ENCODE measurements at regions not wholly inside any gene's neighbourhood (a gene's known extent, or its start where the extent isn't known, plus 50 kb on each side); places are given as distances from the start of the nearest gene placed in this dataset.
A peak's percentile ranks its signal among the peaks of the same experiment; 100 is the strongest.

DNA sequence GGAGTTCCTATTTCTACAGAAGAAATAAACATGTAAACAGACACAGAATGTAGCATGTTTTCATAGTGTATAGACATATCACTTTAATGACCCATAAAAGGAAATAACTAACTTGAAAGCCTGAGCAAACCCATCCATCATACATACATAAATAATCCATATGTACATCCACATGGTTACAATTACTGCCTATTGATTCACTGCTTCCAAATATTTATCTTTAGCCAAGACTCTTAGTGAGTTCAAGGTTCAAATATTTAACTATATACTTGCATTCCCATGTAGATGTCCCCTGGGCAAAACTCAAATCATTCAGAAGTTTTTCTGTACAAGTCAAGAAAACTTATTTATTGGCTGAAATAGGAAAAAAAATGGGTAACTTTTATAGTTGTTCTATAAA, 95.4 kb downstream of the CCER1 start:
- Histone ChIP-seq H3K9me3 (ENCODE audit: control insufficient read depth in 2 of 2, insufficient read depth in 1 of 2, low read depth in 1 of 2, low read length in 1 of 2) (no peaks in the 10 kb centered on the region), H3K36me3 (ENCODE audit: control insufficient read depth in 2 of 2, insufficient read depth in 2 of 2, low read length in 1 of 2) (no peaks in the 10 kb centered on the region)

DNA sequence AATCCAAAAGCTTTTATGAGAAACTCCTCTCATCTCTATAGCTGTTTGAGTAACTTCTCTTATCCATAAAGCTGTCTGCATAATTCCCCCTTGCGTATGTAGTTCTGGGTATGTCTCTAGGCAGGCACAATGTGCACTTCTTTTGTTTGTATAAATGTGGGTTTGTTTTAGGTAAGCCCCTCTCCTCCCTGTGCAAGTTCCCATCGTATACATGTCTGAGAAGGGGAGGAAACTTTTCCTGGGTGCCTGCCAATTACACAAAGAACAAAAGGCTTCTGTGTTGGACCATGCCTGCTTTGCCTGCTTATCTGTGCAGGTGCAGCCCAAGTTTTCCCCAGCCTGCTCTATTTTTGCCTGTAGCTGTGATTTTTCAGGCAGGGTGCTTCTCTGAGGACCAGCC, 96.7 kb downstream of the CCER1 start:
- Histone ChIP-seq H3K27me3 (ENCODE audit: control insufficient read depth in 1 of 2, insufficient read depth in 2 of 2, low read length in 2 of 2) (no peaks in the 10 kb centered on the region), H3K9me3 (ENCODE audit: control insufficient read depth in 2 of 2, insufficient read depth in 1 of 2, low read depth in 1 of 2, low read length in 1 of 2) (no peaks in the 10 kb centered on the region), H3K27ac (ENCODE audit: low read depth in 2 of 2, low read length in 1 of 2) (no peak overlapping the region), H3K36me3 (ENCODE audit: control insufficient read depth in 2 of 2, insufficient read depth in 2 of 2, low read length in 1 of 2) (no peaks in the 10 kb centered on the region), H3K4me3 (ENCODE audit: low read depth in 1 of 2, low read length in 2 of 2) (no peak overlapping the region), H3K4me1 (ENCODE audit: control insufficient read depth in 2 of 2, insufficient read depth in 2 of 2, low read length in 1 of 2) (no peaks in the 10 kb centered on the region)
- 36 to 39% methylated on average over 2 of the region's 2 CpGs for WGBS, 2 donors

More for the DNA sequence above, 95.4 kb downstream of the CCER1 start:
- Histone ChIP-seq H3K4me3 (ENCODE audit: low read depth in 1 of 2, low read length in 2 of 2) (no peak overlapping the region), H3K27ac (ENCODE audit: low read depth in 2 of 2, low read length in 1 of 2) (no peak overlapping the region), H3K27me3 (ENCODE audit: control insufficient read depth in 1 of 2, insufficient read depth in 2 of 2, low read length in 2 of 2) (no peaks in the 10 kb centered on the region), H3K4me1 (ENCODE audit: control insufficient read depth in 2 of 2, insufficient read depth in 2 of 2, low read length in 1 of 2) (no peaks in the 10 kb centered on the region)

GRCh38 chr12:90855534-90855933, 99.4 kb downstream of the CCER1 start:
- Histone ChIP-seq H3K4me3 (ENCODE audit: low read depth in 1 of 2, low read length in 2 of 2) (no peak overlapping the region), H3K9me3 (ENCODE audit: control insufficient read depth in 2 of 2, insufficient read depth in 1 of 2, low read depth in 1 of 2, low read length in 1 of 2) (no peaks in the 10 kb centered on the region), H3K27me3 (ENCODE audit: control insufficient read depth in 1 of 2, insufficient read depth in 2 of 2, low read length in 2 of 2) (no peaks in the 10 kb centered on the region), H3K36me3 (ENCODE audit: control insufficient read depth in 2 of 2, insufficient read depth in 2 of 2, low read length in 1 of 2) (no peaks in the 10 kb centered on the region), H3K4me1 (ENCODE audit: control insufficient read depth in 2 of 2, insufficient read depth in 2 of 2, low read length in 1 of 2) (no peaks in the 10 kb centered on the region), H3K27ac (ENCODE audit: low read depth in 2 of 2, low read length in 1 of 2) (no peak overlapping the region)
- 78 to 86% methylated on average over 1 of the region's 1 CpG for WGBS, 2 donors

GRCh38 chr12:90854136-90854689, 100.8 kb downstream of the CCER1 start:
- no peaks in the 10 kb centered on the region for H3K4me1 ChIP-seq (ENCODE audit: control insufficient read depth in 2 of 2, insufficient read depth in 2 of 2, low read length in 1 of 2)
- H3K27ac ChIP-seq (ENCODE audit: low read depth in 2 of 2, low read length in 1 of 2) = no peak overlapping the region
- H3K27me3 ChIP-seq (ENCODE audit: control insufficient read depth in 1 of 2, insufficient read depth in 2 of 2, low read length in 2 of 2) = no peaks in the 10 kb centered on the region
- no peak overlapping the region for H3K4me3 ChIP-seq (ENCODE audit: low read depth in 1 of 2, low read length in 2 of 2)
- H3K9me3 ChIP-seq (ENCODE audit: control insufficient read depth in 2 of 2, insufficient read depth in 1 of 2, low read depth in 1 of 2, low read length in 1 of 2) = no peaks in the 10 kb centered on the region
- no peaks in the 10 kb centered on the region for H3K36me3 ChIP-seq (ENCODE audit: control insufficient read depth in 2 of 2, insufficient read depth in 2 of 2, low read length in 1 of 2)
- 24 to 25% methylated on average over 8 of the region's 8 CpGs for WGBS, 2 donors

DNA sequence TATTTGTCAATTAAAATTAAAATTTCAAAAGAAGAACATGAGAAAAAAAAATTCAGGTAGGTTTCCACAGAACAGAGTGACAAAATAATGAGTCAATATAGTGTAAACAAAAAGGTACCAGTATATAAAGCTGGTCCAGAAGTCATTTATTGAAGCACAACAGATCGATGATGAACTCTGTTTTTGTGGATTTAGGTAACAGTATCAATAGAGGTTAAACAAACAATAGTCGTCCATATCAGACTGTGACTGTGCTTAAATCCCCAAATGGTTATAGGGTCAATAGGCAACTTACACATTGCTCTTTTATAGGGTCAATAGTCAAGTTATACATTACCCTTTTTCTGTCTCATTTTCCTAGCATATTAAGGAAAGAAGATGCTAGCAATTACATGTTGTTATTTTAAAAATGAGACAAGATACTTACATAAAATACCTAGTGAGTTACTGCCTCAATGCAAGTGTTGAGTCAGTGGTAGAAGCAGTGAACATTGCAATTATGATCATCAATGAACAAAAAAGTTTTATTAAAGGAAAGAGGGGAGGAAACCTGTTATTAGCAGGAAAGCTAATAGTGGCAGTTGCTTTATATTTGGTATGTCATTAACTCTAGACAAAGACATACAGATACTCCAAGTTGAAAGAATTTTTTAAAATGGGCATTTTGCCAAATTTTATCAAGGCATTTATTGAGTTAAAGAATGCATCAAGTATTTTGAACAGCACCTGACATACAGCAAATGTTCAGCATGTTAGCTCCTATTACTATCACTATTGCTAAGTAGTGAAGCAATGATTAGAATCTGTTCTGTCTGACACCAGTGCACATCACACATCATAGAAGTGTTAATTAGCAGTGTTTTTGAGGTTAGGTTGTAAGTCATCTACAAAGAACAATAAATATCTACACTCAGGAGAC, 102.9 kb downstream of the CCER1 start:
- 44 to 51% methylated on average over 2 of the region's 2 CpGs for WGBS, 2 donors
- Histone ChIP-seq H3K27ac (ENCODE audit: low read depth in 2 of 2, low read length in 1 of 2) (no peak overlapping the region), H3K4me1 (ENCODE audit: control insufficient read depth in 2 of 2, insufficient read depth in 2 of 2, low read length in 1 of 2) (no peaks in the 10 kb centered on the region), H3K36me3 (ENCODE audit: control insufficient read depth in 2 of 2, insufficient read depth in 2 of 2, low read length in 1 of 2) (no peaks in the 10 kb centered on the region), H3K27me3 (ENCODE audit: control insufficient read depth in 1 of 2, insufficient read depth in 2 of 2, low read length in 2 of 2) (no peaks in the 10 kb centered on the region), H3K4me3 (ENCODE audit: low read depth in 1 of 2, low read length in 2 of 2) (no peak overlapping the region), H3K9me3 (ENCODE audit: control insufficient read depth in 2 of 2, insufficient read depth in 1 of 2, low read depth in 1 of 2, low read length in 1 of 2) (no peaks in the 10 kb centered on the region)

GRCh38 chr12:90842477-90842876, 112.5 kb downstream of the CCER1 start:
- H3K27me3 ChIP-seq (ENCODE audit: control insufficient read depth in 1 of 2, insufficient read depth in 2 of 2, low read length in 2 of 2) = no peaks in the 10 kb centered on the region
- no peaks in the 10 kb centered on the region for H3K36me3 ChIP-seq (ENCODE audit: control insufficient read depth in 2 of 2, insufficient read depth in 2 of 2, low read length in 1 of 2)
- WGBS, 2 donors = 36 to 54% methylated on average over 4 of the region's 4 CpGs
- no peaks in the 10 kb centered on the region for H3K9me3 ChIP-seq (ENCODE audit: control insufficient read depth in 2 of 2, insufficient read depth in 1 of 2, low read depth in 1 of 2, low read length in 1 of 2)
- peak overlapping the region; percentile 0 to 40 for H3K27ac ChIP-seq (ENCODE audit: low read depth in 2 of 2, low read length in 1 of 2)
- H3K4me1 ChIP-seq (ENCODE audit: control insufficient read depth in 2 of 2, insufficient read depth in 2 of 2, low read length in 1 of 2) = no peaks in the 10 kb centered on the region
- no peak overlapping the region for H3K4me3 ChIP-seq (ENCODE audit: low read depth in 1 of 2, low read length in 2 of 2)

DNA sequence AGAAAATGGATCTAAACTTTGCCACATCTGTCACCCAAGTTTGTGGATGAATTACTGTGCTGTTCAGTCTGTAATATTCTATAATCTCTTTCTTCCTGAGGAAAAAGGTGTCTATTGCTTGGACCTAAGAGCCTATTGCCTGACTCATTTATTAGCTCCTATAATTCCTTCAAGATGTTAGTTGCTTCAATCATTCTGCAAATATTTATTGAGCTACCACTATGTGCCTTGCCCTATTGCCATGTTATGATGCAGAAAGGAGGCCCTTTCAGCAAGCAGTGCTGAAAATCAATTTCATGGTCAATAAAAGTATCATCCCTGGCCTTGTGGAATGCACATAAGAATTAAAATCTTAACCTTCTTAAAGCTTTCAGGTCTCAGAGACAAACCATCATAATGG, 113.6 kb downstream of the CCER1 start:
- Histone ChIP-seq H3K4me1 (ENCODE audit: control insufficient read depth in 2 of 2, insufficient read depth in 2 of 2, low read length in 1 of 2) (no peaks in the 10 kb centered on the region), H3K27me3 (ENCODE audit: control insufficient read depth in 1 of 2, insufficient read depth in 2 of 2, low read length in 2 of 2) (no peaks in the 10 kb centered on the region), H3K9me3 (ENCODE audit: control insufficient read depth in 2 of 2, insufficient read depth in 1 of 2, low read depth in 1 of 2, low read length in 1 of 2) (no peaks in the 10 kb centered on the region), H3K27ac (ENCODE audit: low read depth in 2 of 2, low read length in 1 of 2) (no peak overlapping the region), H3K36me3 (ENCODE audit: control insufficient read depth in 2 of 2, insufficient read depth in 2 of 2, low read length in 1 of 2) (no peaks in the 10 kb centered on the region), H3K4me3 (ENCODE audit: low read depth in 1 of 2, low read length in 2 of 2) (no peak overlapping the region)

DNA sequence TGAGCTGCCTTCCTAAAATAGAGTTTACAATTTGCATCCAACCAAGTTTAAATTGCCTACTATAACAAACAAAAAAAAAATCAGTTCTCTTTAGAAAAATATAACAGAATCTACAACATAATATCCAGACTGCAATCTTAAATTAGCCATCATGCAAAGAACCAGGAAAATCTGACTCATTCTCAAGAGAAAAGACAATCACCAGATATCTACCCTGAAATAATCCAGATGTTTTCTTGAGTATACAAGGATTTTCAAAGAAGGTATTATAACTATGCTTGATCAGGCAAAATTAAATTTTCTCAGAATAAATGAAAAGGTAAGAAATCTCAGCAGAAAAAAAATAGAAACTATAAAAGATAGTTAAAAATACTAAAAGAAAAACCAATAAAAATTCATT, 115.6 kb downstream of the CCER1 start:
- no peaks in the 10 kb centered on the region for H3K4me1 ChIP-seq (ENCODE audit: control insufficient read depth in 2 of 2, insufficient read depth in 2 of 2, low read length in 1 of 2)
- H3K27ac ChIP-seq (ENCODE audit: low read depth in 2 of 2, low read length in 1 of 2) = no peak overlapping the region
- no peaks in the 10 kb centered on the region for H3K36me3 ChIP-seq (ENCODE audit: control insufficient read depth in 2 of 2, insufficient read depth in 2 of 2, low read length in 1 of 2)
- H3K4me3 ChIP-seq (ENCODE audit: low read depth in 1 of 2, low read length in 2 of 2) = no peak overlapping the region
- no peaks in the 10 kb centered on the region for H3K27me3 ChIP-seq (ENCODE audit: control insufficient read depth in 1 of 2, insufficient read depth in 2 of 2, low read length in 2 of 2)
- no peaks in the 10 kb centered on the region for H3K9me3 ChIP-seq (ENCODE audit: control insufficient read depth in 2 of 2, insufficient read depth in 1 of 2, low read depth in 1 of 2, low read length in 1 of 2)

GRCh38 chr12:90836689-90837088, 118.3 kb downstream of the CCER1 start:
- WGBS, 2 donors = 56 to 73% methylated on average over 6 of the region's 6 CpGs
- Histone ChIP-seq H3K27me3 (ENCODE audit: control insufficient read depth in 1 of 2, insufficient read depth in 2 of 2, low read length in 2 of 2) (no peaks in the 10 kb centered on the region), H3K4me1 (ENCODE audit: control insufficient read depth in 2 of 2, insufficient read depth in 2 of 2, low read length in 1 of 2) (no peaks in the 10 kb centered on the region), H3K4me3 (ENCODE audit: low read depth in 1 of 2, low read length in 2 of 2) (no peak overlapping the region), H3K36me3 (ENCODE audit: control insufficient read depth in 2 of 2, insufficient read depth in 2 of 2, low read length in 1 of 2) (no peaks in the 10 kb centered on the region), H3K27ac (ENCODE audit: low read depth in 2 of 2, low read length in 1 of 2) (no peak overlapping the region), H3K9me3 (ENCODE audit: control insufficient read depth in 2 of 2, insufficient read depth in 1 of 2, low read depth in 1 of 2, low read length in 1 of 2) (no peaks in the 10 kb centered on the region)

DNA sequence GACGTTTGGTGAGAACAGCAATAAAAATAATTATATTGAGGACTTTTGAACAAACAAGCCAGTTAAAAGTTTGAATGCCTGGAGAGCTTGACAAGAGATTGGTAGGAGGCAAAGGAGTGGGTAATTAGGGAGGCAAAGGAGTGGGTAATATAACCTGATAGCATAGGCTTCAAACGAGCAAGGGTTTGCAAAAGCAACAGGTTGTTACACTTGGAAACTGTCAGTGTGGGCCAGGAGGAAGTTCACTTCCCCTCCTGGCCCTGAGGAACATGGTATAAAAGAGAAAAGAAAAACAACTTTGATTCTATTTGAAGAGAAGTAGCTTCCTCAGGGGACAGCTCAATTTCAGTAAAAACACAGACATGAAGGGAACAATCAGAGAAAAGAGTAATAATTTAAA, 121.7 kb downstream of the CCER1 start:
- Histone ChIP-seq H3K36me3 (ENCODE audit: control insufficient read depth in 2 of 2, insufficient read depth in 2 of 2, low read length in 1 of 2) (no peaks in the 10 kb centered on the region), H3K4me1 (ENCODE audit: control insufficient read depth in 2 of 2, insufficient read depth in 2 of 2, low read length in 1 of 2) (no peaks in the 10 kb centered on the region), H3K4me3 (ENCODE audit: low read depth in 1 of 2, low read length in 2 of 2) (no peak overlapping the region), H3K27ac (ENCODE audit: low read depth in 2 of 2, low read length in 1 of 2) (no peak overlapping the region), H3K9me3 (ENCODE audit: control insufficient read depth in 2 of 2, insufficient read depth in 1 of 2, low read depth in 1 of 2, low read length in 1 of 2) (no peaks in the 10 kb centered on the region), H3K27me3 (ENCODE audit: control insufficient read depth in 1 of 2, insufficient read depth in 2 of 2, low read length in 2 of 2) (no peaks in the 10 kb centered on the region)
- WGBS, 2 donors = 31 to 32% methylated on average over 2 of the region's 2 CpGs
